HEK293 (cell line): ENCODE measurements at regions not wholly inside any gene's neighbourhood (a gene's known extent, or its start where the extent isn't known, plus 50 kb on each side); places are given as distances from the start of the nearest gene placed in this dataset.

ENCODE experiments used
- CTCF ChIA-PET: fragments of 350-600 bp; formaldehyde crosslinking; extraction: SDS; loops from one replicate; lab custom pipeline; 2021; ENCODE audit warnings: antibody characterized with exemption; lab: Yijun Ruan, JAX
- POLR2A ChIA-PET: fragments of 300-600 bp; formaldehyde crosslinking; extraction: SDS; loops from one replicate; lab custom pipeline; 2020; ENCODE audit warnings: antibody characterized with exemption, inconsistent platforms; lab: Yijun Ruan, JAX
- H3K27ac ChIP-seq: fragments of 200-500 bp; sonication (Bioruptor generic); 2 replicates; pipeline ENCODE4 v1.5.1; 2014; ENCODE audit warnings: low read depth, low read length, control low read depth, inconsistent platforms; ENCODE audit errors: extremely low read depth
- H3K36me3 ChIP-seq, 2 experiments: fragments of 200-500 bp in 1 of 2; sonication (Bioruptor generic) in 1 of 2; 1 replicate in 1 of 2; 2 replicates in 1 of 2; pipeline ENCODE4 v1.5.1; 2014 to 2017; ENCODE audit warnings: inconsistent platforms in 2 of 2, low read length in 2 of 2; ENCODE audit not compliant: control insufficient read depth in 2 of 2, insufficient read depth in 1 of 2
- H3K4me1 ChIP-seq: fragments of 200-500 bp; sonication (Bioruptor generic); 2 replicates; pipeline ENCODE4 v1.5.1; 2014; ENCODE audit warnings: mild to moderate bottlenecking, low read length, inconsistent platforms; ENCODE audit not compliant: control insufficient read depth, insufficient read depth
- H3K4me3 ChIP-seq: 2 replicates; pipeline ENCODE4 v1.5.1; 2011; ENCODE audit warnings: low read depth, mild to moderate bottlenecking, control low read depth, low read length, moderate library complexity
- H3K9me3 ChIP-seq: fragments of 200-500 bp; sonication (Bioruptor generic); 2 replicates; pipeline ENCODE4 v1.5.1; 2014; ENCODE audit warnings: low read depth, low read length, inconsistent platforms; ENCODE audit not compliant: control insufficient read depth, insufficient read depth
- INSM2 ChIP-seq: fragments of 450-650 bp; formaldehyde crosslinking; IDR thresholded peaks from 2 replicates; pipeline ENCODE4 v1.5.1; 2016; ENCODE audit warnings: missing biosample characterization, missing genetic modification characterization
- KLF7 ChIP-seq: fragments of 450-650 bp; formaldehyde crosslinking; IDR thresholded peaks from 2 replicates; pipeline ENCODE4 v1.5.1; 2016; ENCODE audit warnings: missing biosample characterization, missing genetic modification characterization, borderline replicate concordance
- PRDM10 ChIP-seq: fragments of 450-650 bp; formaldehyde crosslinking; IDR thresholded peaks from 2 replicates; pipeline ENCODE4 v1.5.1; 2016; ENCODE audit warnings: missing biosample characterization, missing genetic modification characterization
- PRDM2 ChIP-seq: fragments of 450-650 bp; formaldehyde crosslinking; IDR thresholded peaks from 2 replicates; pipeline ENCODE4 v1.5.1; 2016; ENCODE audit warnings: missing biosample characterization, missing genetic modification characterization, borderline replicate concordance
- PRDM6 ChIP-seq: fragments of 450-650 bp; formaldehyde crosslinking; IDR thresholded peaks from 2 replicates; pipeline ENCODE4 v1.5.1; 2017; ENCODE audit warnings: missing biosample characterization, missing genetic modification characterization
- RBAK ChIP-seq: fragments of 450-650 bp; formaldehyde crosslinking; IDR thresholded peaks from 2 replicates; pipeline ENCODE4 v1.5.1; 2016; ENCODE audit warnings: missing biosample characterization, missing genetic modification characterization
- SCRT2 ChIP-seq: fragments of 450-650 bp; formaldehyde crosslinking; IDR thresholded peaks from 2 replicates; pipeline ENCODE4 v1.5.1; 2016; ENCODE audit warnings: missing biosample characterization, missing genetic modification characterization
- SETDB1 ChIP-seq: IDR thresholded peaks from one replicate; pipeline ENCODE4 v1.6.1; 2017; ENCODE audit warnings: mild to moderate bottlenecking, low read length, moderate library complexity, mixed read lengths; ENCODE audit not compliant: insufficient read length
- SP7 ChIP-seq: fragments of 450-650 bp; formaldehyde crosslinking; IDR thresholded peaks from 2 replicates; pipeline ENCODE4 v1.5.1; 2016; ENCODE audit warnings: missing biosample characterization, missing genetic modification characterization
- TRIM28 ChIP-seq: IDR thresholded peaks from 2 replicates; pipeline ENCODE4 v1.6.1; 2011; ENCODE audit warnings: low read length, control low read depth, borderline replicate concordance
- YY1 ChIP-seq: fragments of 450-650 bp; formaldehyde crosslinking; IDR thresholded peaks from 2 replicates; pipeline ENCODE4 v1.5.1; 2018; ENCODE audit warnings: missing biosample characterization, missing genetic modification characterization
- ZBTB17 ChIP-seq: fragments of 450-650 bp; formaldehyde crosslinking; IDR thresholded peaks from 2 replicates; pipeline ENCODE4 v1.5.1; 2016; ENCODE audit warnings: missing biosample characterization, missing genetic modification characterization
- ZNF174 ChIP-seq: fragments of 450-650 bp; formaldehyde crosslinking; IDR thresholded peaks from 2 replicates; pipeline ENCODE4 v1.5.0; 2017; ENCODE audit warnings: missing biosample characterization, mild to moderate bottlenecking, missing genetic modification characterization
- ZNF23 ChIP-seq: fragments of 450-650 bp; formaldehyde crosslinking; IDR thresholded peaks from 2 replicates; pipeline ENCODE4 v1.5.1; 2016; ENCODE audit warnings: missing biosample characterization, missing genetic modification characterization, borderline replicate concordance
- ZNF26 ChIP-seq: fragments of 450-650 bp; formaldehyde crosslinking; IDR thresholded peaks from 2 replicates; pipeline ENCODE4 v1.5.1; 2016; ENCODE audit warnings: missing biosample characterization, missing genetic modification characterization
- ZNF529 ChIP-seq: fragments of 450-650 bp; formaldehyde crosslinking; IDR thresholded peaks from 2 replicates; pipeline ENCODE4 v1.5.1; 2017; ENCODE audit warnings: missing genetic modification characterization, missing biosample characterization; ENCODE audit not compliant: insufficient replicate concordance
- ZNF629 ChIP-seq: fragments of 450-650 bp; formaldehyde crosslinking; IDR thresholded peaks from 2 replicates; pipeline ENCODE4 v1.5.1; 2017; ENCODE audit warnings: missing biosample characterization, missing genetic modification characterization
- ZNF639 ChIP-seq: fragments of 450-650 bp; formaldehyde crosslinking; IDR thresholded peaks from 2 replicates; pipeline ENCODE4 v1.5.1; 2016; ENCODE audit warnings: missing biosample characterization, missing genetic modification characterization

- TF ChIP-seq PRDM6 (tag by site-specific recombination) (peak; percentile 55), INSM2 (tag by site-specific recombination) (0 out of 2 replicates have a peak, but pooled peaks have one; percentile 19), TRIM28 (no peak), ZNF26 (no peak), ZNF529 (tag by site-specific recombination) (no peak), SETDB1 (no peak), ZNF629 (tag by site-specific recombination) (no peak), PRDM10 (tag by site-specific recombination) (peak; percentile 28; the same call in 1 of the 2 replicates), ZNF174 (tag by site-specific recombination) (no peak), RBAK (tag by site-specific recombination) (no peak), KLF7 (tag by site-specific recombination) (no peak), SCRT2 (no peak)
These were observed 635.7 kb upstream of the ANKRD30A start (continued) for GRCh38 chr10:36489611-36490228.

GRCh38 chr10:36489181-36489580 lies 636.2 kb upstream of the ANKRD30A start:
- no peak for TF ChIP-seq ZBTB17
- TF ChIP-seq SCRT2: no peak
- TF ChIP-seq ZNF639 (tag by site-specific recombination): no peak
- TF ChIP-seq SP7 (tag by site-specific recombination): no peak
- TF ChIP-seq YY1 (tag by site-specific recombination): no peak
- TF ChIP-seq ZNF23 (tag by site-specific recombination): no peak
- TF ChIP-seq PRDM2: no peak
- no peak overlapping the region for H3K4me3 ChIP-seq
- no peaks in the 10 kb centered on the region for H3K9me3 ChIP-seq
- ChIA-PET POLR2A (no interaction called here), CTCF (interaction anchor here (0.6 kb wide), 1 partner anchor 47 kb away, joined by 3 read pairs; no protein-coding TSS in a partner anchor)
- no peak overlapping the region for H3K27ac ChIP-seq
- no peaks in the 10 kb centered on the region for H3K36me3 ChIP-seq
- H3K4me1 ChIP-seq: no peaks in the 10 kb centered on the region; the same call in 1 of the 2 replicates
